AG09319 (cell line): ENCODE measurements at regions not wholly inside any gene's neighbourhood (a gene's known extent, or its start where the extent isn't known, plus 50 kb on each side); places are given as distances from the start of the nearest gene placed in this dataset.

Experiments used
- DNase-seq: peaks from one replicate; pipeline ENCODE4 v3.0.0-alpha.2; 2010; ENCODE audit warnings: low read depth; ENCODE audit errors: extremely low read depth
- TF ChIP-seq, protein P1 (sequence below): IDR thresholded peaks from 2 replicates; pipeline ENCODE4 v1.5.1; 2011; ENCODE audit warnings: low read depth, mild to moderate bottlenecking, inconsistent platforms, low read length, moderate library complexity

DNA sequence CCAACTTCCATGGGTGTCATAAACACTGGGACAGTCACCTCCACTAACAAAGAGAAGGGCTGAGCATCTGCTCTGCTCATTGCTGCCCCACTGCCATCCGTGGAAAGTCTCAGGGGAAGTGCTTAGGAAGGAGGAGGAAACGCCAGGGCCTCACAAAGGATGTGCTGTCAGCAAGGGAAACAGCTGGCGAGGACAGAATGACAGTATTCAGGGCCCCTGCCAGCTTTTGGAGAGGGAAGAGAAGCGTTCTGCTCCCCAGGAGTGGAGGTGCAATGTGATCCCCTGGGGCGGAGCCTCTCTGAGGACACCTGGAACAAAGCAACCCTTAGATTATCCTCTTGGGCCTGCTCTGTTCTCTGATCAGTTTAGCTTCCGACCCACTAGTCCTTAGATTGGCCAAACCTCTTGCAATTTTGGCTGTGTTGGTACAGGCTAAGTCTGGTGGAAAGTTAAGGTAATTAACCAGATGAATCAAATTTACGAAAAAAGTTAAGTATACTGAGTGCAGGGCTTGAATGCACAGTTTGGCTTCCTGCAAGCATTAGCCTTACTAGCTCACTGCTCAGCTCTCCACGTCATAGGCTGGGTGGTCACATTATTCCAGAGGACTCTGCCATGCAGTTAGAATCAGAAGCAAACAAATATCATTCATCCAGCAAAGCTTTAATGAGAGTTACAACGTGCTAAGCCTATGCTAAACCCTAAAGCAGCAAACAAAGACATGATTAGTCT is 170.2 kb upstream of the NFIA start:
- TF ChIP-seq, protein P1, sequence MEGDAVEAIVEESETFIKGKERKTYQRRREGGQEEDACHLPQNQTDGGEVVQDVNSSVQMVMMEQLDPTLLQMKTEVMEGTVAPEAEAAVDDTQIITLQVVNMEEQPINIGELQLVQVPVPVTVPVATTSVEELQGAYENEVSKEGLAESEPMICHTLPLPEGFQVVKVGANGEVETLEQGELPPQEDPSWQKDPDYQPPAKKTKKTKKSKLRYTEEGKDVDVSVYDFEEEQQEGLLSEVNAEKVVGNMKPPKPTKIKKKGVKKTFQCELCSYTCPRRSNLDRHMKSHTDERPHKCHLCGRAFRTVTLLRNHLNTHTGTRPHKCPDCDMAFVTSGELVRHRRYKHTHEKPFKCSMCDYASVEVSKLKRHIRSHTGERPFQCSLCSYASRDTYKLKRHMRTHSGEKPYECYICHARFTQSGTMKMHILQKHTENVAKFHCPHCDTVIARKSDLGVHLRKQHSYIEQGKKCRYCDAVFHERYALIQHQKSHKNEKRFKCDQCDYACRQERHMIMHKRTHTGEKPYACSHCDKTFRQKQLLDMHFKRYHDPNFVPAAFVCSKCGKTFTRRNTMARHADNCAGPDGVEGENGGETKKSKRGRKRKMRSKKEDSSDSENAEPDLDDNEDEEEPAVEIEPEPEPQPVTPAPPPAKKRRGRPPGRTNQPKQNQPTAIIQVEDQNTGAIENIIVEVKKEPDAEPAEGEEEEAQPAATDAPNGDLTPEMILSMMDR = no peak
- no peak for DNase-seq

DNA sequence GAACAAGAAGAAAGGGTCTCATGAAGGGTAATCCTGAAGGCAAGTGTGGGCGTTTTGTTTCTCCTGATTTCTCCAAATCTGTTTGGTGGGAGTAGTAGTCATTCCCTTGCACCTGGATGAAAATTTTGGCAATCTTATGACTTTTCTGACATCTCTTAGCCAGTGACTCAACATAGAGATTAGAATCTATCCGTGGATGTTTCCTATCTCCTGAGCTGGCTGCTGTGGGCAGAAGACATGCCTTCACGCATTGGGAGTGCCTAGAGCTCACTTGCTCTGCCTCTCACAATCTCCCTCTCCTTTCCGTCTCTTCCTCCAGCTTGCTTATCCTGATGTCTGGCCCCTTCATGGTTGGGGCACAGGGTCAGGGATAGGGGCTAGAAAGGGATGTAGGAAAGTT is 174.2 kb upstream of the NFIA start:
- DNase-seq = no peak
- TF ChIP-seq, protein P1 = no peak

DNA sequence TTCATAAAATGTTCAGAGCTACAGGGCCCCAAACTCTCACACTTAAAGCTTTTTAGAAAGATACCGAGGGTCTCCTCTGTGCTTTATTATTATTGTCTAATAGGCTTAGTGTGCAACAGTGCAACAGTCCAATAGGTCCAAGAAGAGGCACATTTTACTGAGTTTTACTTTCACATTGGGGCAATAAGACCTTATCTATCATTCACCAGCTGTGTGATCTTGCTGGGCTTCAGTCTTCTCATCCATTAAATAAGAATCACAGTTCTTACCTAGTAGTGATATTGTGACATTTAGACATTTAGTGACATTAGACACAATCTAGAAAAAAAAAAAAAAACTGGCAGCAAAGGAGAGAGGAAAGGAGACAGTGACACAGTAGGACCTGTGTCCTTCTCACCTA is 175.8 kb upstream of the NFIA start:
- TF ChIP-seq, protein P1 = no peak
- DNase-seq = no peak

DNA sequence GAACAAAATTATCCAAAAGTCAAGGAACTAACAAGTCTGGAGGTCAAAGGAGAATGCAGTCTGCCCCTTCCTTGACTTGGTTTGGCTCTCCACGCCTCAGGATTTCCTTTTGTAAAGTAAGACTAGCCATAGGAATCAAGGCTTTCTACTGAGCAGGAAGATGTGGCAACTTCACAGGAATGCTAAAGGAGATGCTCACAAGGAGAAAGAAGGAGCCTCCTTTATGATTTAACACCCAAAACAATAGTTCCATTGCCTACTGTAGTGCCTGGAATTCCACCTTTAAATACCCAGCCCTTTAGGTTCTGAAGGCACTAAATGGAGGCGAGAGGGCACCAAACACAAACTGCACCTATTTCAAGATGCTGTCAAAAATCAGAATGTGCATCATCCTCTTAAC is 176.3 kb upstream of the NFIA start:
- TF ChIP-seq, protein P1 = no peak

DNA sequence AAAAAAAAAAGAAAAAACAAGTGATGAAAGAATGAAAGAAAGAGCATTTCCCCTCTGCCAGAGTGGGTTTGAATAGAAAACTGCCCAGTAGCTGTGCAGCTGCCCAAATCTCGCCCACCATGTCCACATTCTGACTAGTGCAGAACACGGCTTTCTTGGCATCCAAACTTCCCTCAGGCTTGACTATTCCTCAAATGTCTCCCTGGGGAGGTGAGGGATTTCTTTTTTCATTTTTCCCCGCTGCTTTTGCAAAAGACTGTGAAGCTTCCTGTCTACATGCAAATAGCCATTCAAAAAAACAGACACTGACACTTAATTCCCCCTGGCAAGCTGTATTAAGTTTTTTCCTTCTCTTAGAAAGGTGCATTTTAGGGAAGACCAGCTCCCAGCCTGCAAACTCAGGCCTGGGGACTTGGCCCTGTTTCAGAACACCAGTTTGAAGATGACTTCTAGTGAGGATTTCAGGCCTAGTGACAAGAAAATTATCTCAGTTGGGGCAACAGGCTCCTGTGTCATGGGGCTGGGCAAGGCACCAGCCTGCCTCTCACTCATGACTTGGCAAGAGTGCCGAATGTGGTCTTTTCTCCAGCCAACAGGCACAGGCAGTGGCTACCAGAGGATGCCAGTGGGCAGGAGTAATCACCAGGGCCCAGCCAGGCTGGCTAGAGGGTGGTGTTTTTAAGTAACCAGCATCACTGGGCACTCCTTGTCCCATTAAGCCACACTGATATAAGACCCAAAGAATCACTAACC is 178.1 kb upstream of the NFIA start:
- TF ChIP-seq, protein P1 = no peak
- no peak for DNase-seq

More for the DNA sequence above, 176.3 kb upstream of the NFIA start:
- DNase-seq = no peak

DNA sequence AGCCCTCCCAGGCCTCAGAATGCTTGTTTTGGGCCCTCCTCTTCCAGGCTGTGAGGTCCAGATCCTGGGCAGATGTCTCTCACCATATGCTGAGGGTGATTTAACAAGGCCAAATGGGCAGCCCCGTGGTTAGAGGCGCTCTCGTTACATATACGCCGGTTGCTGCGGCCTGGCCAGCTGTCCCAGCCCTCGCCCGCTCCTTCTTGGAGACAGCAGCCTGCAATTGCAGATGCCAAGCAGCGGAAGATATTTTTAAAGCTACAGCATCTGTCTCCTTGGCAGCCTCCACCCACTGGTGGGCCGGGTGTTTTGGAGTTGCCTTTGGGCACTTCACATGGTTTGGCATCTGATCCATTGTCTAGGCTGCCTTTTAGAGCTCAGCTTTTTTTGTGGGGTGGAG is 178.8 kb upstream of the NFIA start:
- DNase-seq = no peak
- TF ChIP-seq, protein P1 = no peak

DNA sequence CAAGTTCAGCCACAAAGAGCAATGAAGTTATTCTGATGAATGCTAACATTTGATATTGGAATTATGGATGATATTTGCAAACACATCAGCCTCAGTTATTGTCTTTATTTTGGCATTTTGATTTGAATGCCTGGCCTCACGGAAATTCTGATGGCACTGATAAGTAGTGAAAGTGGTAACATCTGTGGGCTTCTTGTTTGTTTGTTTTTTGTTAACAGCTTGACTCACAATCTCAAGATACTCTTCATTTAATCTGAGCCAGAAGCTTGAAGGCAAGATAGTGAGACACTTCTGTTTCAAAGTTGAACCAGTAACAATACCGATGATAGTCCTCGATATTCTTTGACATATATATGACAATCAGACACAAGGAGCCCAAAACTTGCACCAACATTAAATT is 182.9 kb upstream of the NFIA start:
- DNase-seq = no peak
- TF ChIP-seq, protein P1 = no peak
